ENCODE measurements at regions not wholly inside any gene's neighbourhood (a gene's known extent, or its start where the extent isn't known, plus 50 kb on each side); places are given as distances from the start of the nearest gene placed in this dataset.
"Not testable (repeated sequence)": the region's sequence is repeated elsewhere in the genome, so short reads cannot be mapped to it uniquely, and the experiment has no call there.

DNA sequence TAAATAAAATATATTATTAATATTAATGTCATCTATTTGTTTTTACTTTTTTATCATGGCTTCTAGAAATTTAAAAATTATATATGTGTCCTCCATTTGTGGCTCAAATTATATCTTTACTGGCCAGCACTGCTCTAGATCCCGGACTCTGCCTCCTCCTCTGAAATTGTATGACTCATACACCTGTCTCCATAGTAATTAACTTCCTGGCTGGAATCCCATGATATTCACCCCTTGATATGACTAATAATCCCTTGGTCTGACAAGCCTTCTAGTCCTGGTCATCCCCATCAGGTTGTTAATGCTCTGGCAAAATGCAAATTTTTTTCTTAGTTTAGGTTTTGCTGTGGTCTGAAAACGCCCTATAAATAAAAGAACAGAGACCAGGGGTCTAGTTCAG, 116.2 kb downstream of the BMP4 start:
- Histone ChIP-seq H3K36me3 (replicated peaks in 1 of 2; ENCODE audit: control extremely low read depth in 1 of 2, control insufficient read depth in 1 of 2, extremely low read depth in 1 of 2, insufficient read depth in 2 of 2, low read length in 1 of 2) (no peaks in the 10 kb centered on the region), H4K20me1 (ENCODE audit: control insufficient read depth, insufficient read depth, low read length, poor library complexity, severe bottlenecking) (no peaks in the 10 kb centered on the region), H3K4me2 (replicated peaks; ENCODE audit: low read depth, low read length, poor library complexity, severe bottlenecking) (no peak overlapping the region), H3K9me3 (ENCODE audit: control extremely low read depth in 1 of 3, control insufficient read depth in 2 of 3, insufficient read depth in 1 of 3, low read length in 2 of 3) (peaks cover 1 to 9% (median 3%) of the 10 kb centered on the region in 3 donors), H3K4me3 (ENCODE audit: control extremely low read depth in 1 of 5, extremely low read depth in 1 of 5, insufficient read depth in 1 of 5, low read depth in 2 of 5, low read length in 4 of 5) (no peak overlapping the region), H3K27ac (ENCODE audit: low read length in 2 of 2) (no peak overlapping the region), H3K4me1 (ENCODE audit: control insufficient read depth in 2 of 2, insufficient read depth in 2 of 2, low read length in 2 of 2) (no peaks in the 10 kb centered on the region), H3K27me3 (replicated peaks in 1 of 4; ENCODE audit: control extremely low read depth in 1 of 4, control insufficient read depth in 3 of 4, insufficient read depth in 4 of 4, low read length in 3 of 4) (peaks cover 0 to 5% (median 0%) of the 10 kb centered on the region in 4 experiments), H2AFZ (ENCODE audit: insufficient read depth, low read depth, low read length, poor library complexity, severe bottlenecking) (no peak overlapping the region), H3K79me2 (ENCODE audit: control insufficient read depth, insufficient read depth, low read length) (no peaks in the 10 kb centered on the region), H3K9ac (ENCODE audit: low read length) (no peak overlapping the region)
- DNase-seq: no peak
- Mint-ChIP-seq H3K27ac (no peak overlapping the region), H3K9me3 (ENCODE audit: insufficient read depth) (peaks cover 5% of the 10 kb centered on the region), H3K4me3 (no peak overlapping the region), H3K4me1 (no peaks in the 10 kb centered on the region), H3K27me3 (no peaks in the 10 kb centered on the region)
- no peak for TF ChIP-seq EZH2 (IDR thresholded peaks at IDR 0.05; ENCODE audit: borderline replicate concordance, insufficient read depth, low read depth, low read length, poor library complexity, severe bottlenecking)
- TF ChIP-seq, protein P1, sequence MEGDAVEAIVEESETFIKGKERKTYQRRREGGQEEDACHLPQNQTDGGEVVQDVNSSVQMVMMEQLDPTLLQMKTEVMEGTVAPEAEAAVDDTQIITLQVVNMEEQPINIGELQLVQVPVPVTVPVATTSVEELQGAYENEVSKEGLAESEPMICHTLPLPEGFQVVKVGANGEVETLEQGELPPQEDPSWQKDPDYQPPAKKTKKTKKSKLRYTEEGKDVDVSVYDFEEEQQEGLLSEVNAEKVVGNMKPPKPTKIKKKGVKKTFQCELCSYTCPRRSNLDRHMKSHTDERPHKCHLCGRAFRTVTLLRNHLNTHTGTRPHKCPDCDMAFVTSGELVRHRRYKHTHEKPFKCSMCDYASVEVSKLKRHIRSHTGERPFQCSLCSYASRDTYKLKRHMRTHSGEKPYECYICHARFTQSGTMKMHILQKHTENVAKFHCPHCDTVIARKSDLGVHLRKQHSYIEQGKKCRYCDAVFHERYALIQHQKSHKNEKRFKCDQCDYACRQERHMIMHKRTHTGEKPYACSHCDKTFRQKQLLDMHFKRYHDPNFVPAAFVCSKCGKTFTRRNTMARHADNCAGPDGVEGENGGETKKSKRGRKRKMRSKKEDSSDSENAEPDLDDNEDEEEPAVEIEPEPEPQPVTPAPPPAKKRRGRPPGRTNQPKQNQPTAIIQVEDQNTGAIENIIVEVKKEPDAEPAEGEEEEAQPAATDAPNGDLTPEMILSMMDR (IDR thresholded peaks at IDR 0.05): no peak
- ATAC-seq (ENCODE audit: low read depth): no peak
- POLR2A ChIA-PET: no interaction called here
- CTCF ChIA-PET: no interaction called here
- WGBS (ENCODE audit: insufficient coverage): no CpG with 5 or more reads among the region's 2 CpGs
- intact Hi-C loops (cut with micrococcal nuclease): no loop called here

DNA sequence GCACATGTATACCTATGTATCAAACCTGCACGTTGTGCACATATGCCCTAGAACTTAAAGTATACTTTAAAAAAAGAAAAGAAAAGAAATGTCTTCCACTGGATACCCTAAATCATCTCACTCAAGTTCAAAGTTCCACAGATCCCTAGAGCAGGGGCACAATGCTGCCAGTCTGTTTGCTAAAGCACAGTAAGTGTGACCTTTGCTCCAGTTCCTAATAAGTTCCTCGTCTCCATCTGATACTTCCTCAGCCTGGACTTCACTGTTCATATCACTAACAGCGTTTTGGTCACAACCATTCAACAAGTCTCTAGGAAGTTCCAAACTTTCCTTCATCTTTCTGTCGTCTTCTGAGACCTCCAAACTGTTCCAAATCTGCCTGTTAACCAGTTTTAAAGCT, 118.3 kb downstream of the BMP4 start:
- ChIA-PET POLR2A (no interaction called here), CTCF (no interaction called here)
- no peaks in the 10 kb centered on the region for H3K27me3 Mint-ChIP-seq
- no peak overlapping the region for H3K4me3 Mint-ChIP-seq
- H2AFZ ChIP-seq (ENCODE audit: insufficient read depth, low read depth, low read length, poor library complexity, severe bottlenecking): no peak overlapping the region
- no peaks in the 10 kb centered on the region for H3K79me2 ChIP-seq (ENCODE audit: control insufficient read depth, insufficient read depth, low read length)
- H3K9ac ChIP-seq (ENCODE audit: low read length): no peak overlapping the region
- H3K4me1 ChIP-seq (ENCODE audit: control insufficient read depth in 2 of 2, insufficient read depth in 2 of 2, low read length in 2 of 2): no peaks in the 10 kb centered on the region
- ATAC-seq (ENCODE audit: low read depth): no peak
- no peaks in the 10 kb centered on the region for H3K4me1 Mint-ChIP-seq
- H3K4me2 ChIP-seq (replicated peaks; ENCODE audit: low read depth, low read length, poor library complexity, severe bottlenecking): no peak overlapping the region
- H3K9me3 Mint-ChIP-seq (ENCODE audit: insufficient read depth): peaks cover 2% of the 10 kb centered on the region
- TF ChIP-seq EZH2 (IDR thresholded peaks at IDR 0.05; ENCODE audit: borderline replicate concordance, insufficient read depth, low read depth, low read length, poor library complexity, severe bottlenecking): no peak
- TF ChIP-seq, protein P1 (IDR thresholded peaks at IDR 0.05): no peak
- H3K27ac Mint-ChIP-seq: no peak overlapping the region
- intact Hi-C loops (cut with micrococcal nuclease): no loop called here
- no peak for DNase-seq
- 63% methylated on average over 3 of the region's 4 CpGs for WGBS (ENCODE audit: insufficient coverage)
- H3K36me3 ChIP-seq (replicated peaks in 1 of 2; ENCODE audit: control extremely low read depth in 1 of 2, control insufficient read depth in 1 of 2, extremely low read depth in 1 of 2, insufficient read depth in 2 of 2, low read length in 1 of 2): no peaks in the 10 kb centered on the region
- H4K20me1 ChIP-seq (ENCODE audit: control insufficient read depth, insufficient read depth, low read length, poor library complexity, severe bottlenecking): no peaks in the 10 kb centered on the region
- no peak overlapping the region for H3K27ac ChIP-seq (ENCODE audit: low read length in 2 of 2)
- no peak overlapping the region for H3K4me3 ChIP-seq (ENCODE audit: control extremely low read depth in 1 of 5, extremely low read depth in 1 of 5, insufficient read depth in 1 of 5, low read depth in 2 of 5, low read length in 4 of 5)
- H3K9me3 ChIP-seq (ENCODE audit: control extremely low read depth in 1 of 3, control insufficient read depth in 2 of 3, insufficient read depth in 1 of 3, low read length in 2 of 3): peaks cover 1 to 9% (median 3%) of the 10 kb centered on the region in 3 donors
- H3K27me3 ChIP-seq (replicated peaks in 1 of 4; ENCODE audit: control extremely low read depth in 1 of 4, control insufficient read depth in 3 of 4, insufficient read depth in 4 of 4, low read length in 3 of 4): peaks cover 0 to 4% (median 0%) of the 10 kb centered on the region in 4 experiments

DNA sequence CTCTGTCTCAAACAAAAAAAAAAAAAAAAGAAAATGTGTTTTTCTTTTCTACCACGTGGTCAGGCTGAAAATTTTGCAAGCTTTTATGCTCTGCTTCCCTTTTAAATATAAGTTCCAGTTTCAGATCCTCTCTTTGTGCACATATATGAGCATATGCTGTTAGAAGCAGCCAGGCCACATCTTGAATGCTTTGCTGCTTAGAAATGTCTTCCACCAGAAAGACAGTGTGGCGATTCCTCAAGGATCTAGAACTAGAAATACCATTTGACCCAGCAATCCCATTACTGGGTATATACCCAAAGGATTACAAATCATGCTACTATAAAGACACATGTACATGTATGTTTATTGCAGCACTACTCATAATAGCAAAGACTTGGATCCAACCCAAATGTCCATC, 119.0 kb downstream of the BMP4 start:
- H4K20me1 ChIP-seq (ENCODE audit: control insufficient read depth, insufficient read depth, low read length, poor library complexity, severe bottlenecking); H3K9me3 Mint-ChIP-seq (ENCODE audit: insufficient read depth); H3K27ac Mint-ChIP-seq; H3K27me3 ChIP-seq (replicated peaks in 1 of 4; ENCODE audit: control extremely low read depth in 1 of 4, control insufficient read depth in 3 of 4, insufficient read depth in 4 of 4, low read length in 3 of 4); H3K4me3 Mint-ChIP-seq; H3K4me2 ChIP-seq (replicated peaks; ENCODE audit: low read depth, low read length, poor library complexity, severe bottlenecking); H2AFZ ChIP-seq (ENCODE audit: insufficient read depth, low read depth, low read length, poor library complexity, severe bottlenecking); H3K9ac ChIP-seq (ENCODE audit: low read length); intact Hi-C loops (cut with micrococcal nuclease); H3K27ac ChIP-seq (ENCODE audit: low read length in 2 of 2); H3K4me1 Mint-ChIP-seq; H3K36me3 ChIP-seq (replicated peaks in 1 of 2; ENCODE audit: control extremely low read depth in 1 of 2, control insufficient read depth in 1 of 2, extremely low read depth in 1 of 2, insufficient read depth in 2 of 2, low read length in 1 of 2); H3K9me3 ChIP-seq (ENCODE audit: control extremely low read depth in 1 of 3, control insufficient read depth in 2 of 3, insufficient read depth in 1 of 3, low read length in 2 of 3); H3K4me1 ChIP-seq (ENCODE audit: control insufficient read depth in 2 of 2, insufficient read depth in 2 of 2, low read length in 2 of 2); DNase-seq; H3K4me3 ChIP-seq (ENCODE audit: control extremely low read depth in 1 of 5, extremely low read depth in 1 of 5, insufficient read depth in 1 of 5, low read depth in 2 of 5, low read length in 4 of 5); CTCF ChIA-PET; H3K79me2 ChIP-seq (ENCODE audit: control insufficient read depth, insufficient read depth, low read length); H3K27me3 Mint-ChIP-seq; POLR2A ChIA-PET; ATAC-seq (ENCODE audit: low read depth): not testable (repeated sequence)
- WGBS (ENCODE audit: insufficient coverage): no CpG with 5 or more reads among the region's 2 CpGs

Data from B cell (primary cell).